SW480 (cell line): ENCODE measurements at regions not wholly inside any gene's neighbourhood (a gene's known extent, or its start where the extent isn't known, plus 50 kb on each side); places are given as distances from the start of the nearest gene placed in this dataset.
"Not testable (repeated sequence)": the region's sequence is repeated elsewhere in the genome, so short reads cannot be mapped to it uniquely, and the experiment has no call there.

Experiments used
- DNase-seq: peaks from one replicate; pipeline ENCODE4 v3.0.0-alpha.2; 2016; ENCODE audit warnings: low spot score

GRCh38 chr1:121519042-121519755, 334.4 kb downstream of the SRGAP2C start:
- no peak for DNase-seq

GRCh38 chr1:121519756-121520286, 335.0 kb downstream of the SRGAP2C start:
- not testable (repeated sequence) for DNase-seq

GRCh38 chr1:121522061-121522759, 337.4 kb downstream of the SRGAP2C start:
- DNase-seq = no peak

GRCh38 chr1:121523112-121523511, 338.3 kb downstream of the SRGAP2C start:
- DNase-seq = not testable (repeated sequence)

DNA sequence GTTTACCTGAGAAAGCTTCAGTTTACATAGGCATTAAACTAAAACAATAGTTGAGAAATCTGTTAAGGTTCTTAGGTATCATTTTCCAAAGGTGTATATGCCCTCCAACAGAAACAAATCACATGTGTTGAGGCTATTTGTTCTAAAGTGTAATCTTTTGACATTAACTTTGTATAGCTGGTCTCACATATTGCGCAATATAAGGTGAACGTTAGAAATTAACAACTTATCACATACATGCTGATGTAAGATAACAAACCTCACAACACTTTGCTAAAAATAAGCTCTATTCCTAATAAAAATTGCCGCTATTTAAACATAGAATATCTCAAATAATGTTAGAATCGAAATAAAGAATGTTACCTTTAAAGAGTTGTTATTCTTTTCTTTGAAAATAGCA, 340.6 kb downstream of the SRGAP2C start:
- DNase-seq = no peak

DNA sequence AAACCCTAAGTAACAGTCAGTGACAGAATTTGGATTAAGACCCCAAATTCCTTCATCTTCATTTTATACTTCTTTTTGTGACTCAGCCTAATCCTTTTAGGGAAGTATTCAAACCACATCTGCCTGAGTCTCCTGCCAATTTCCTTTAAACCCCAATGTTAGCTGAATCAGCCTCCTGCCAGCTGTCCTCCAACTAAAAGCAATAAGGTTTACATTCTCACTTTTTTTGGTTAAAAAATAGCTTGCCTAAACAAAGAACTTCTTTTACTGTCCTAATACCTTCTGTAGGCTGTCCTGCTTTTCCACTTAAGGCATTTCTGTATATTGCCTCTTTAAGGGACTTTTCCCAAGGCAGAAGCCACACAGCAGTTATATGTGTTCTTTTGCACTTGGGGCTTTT, 344.2 kb downstream of the SRGAP2C start:
- not testable (repeated sequence) for DNase-seq

- DNase-seq = not testable (repeated sequence)
These were observed 345.3 kb downstream of the SRGAP2C start for GRCh38 chr1:121530026-121530425.

GRCh38 chr1:121531747-121532146, 347.0 kb downstream of the SRGAP2C start:
- not testable (repeated sequence) for DNase-seq

- not testable (repeated sequence) for DNase-seq
These were observed 353.4 kb downstream of the SRGAP2C start for GRCh38 chr1:121538148-121538547.

GRCh38 chr1:121538943-121539575, 354.3 kb downstream of the SRGAP2C start:
- DNase-seq = no peak

- DNase-seq = not testable (repeated sequence)
These were observed 359.2 kb downstream of the SRGAP2C start for GRCh38 chr1:121543988-121544387.

GRCh38 chr1:121544500-121544899, 359.7 kb downstream of the SRGAP2C start:
- no peak for DNase-seq

DNA sequence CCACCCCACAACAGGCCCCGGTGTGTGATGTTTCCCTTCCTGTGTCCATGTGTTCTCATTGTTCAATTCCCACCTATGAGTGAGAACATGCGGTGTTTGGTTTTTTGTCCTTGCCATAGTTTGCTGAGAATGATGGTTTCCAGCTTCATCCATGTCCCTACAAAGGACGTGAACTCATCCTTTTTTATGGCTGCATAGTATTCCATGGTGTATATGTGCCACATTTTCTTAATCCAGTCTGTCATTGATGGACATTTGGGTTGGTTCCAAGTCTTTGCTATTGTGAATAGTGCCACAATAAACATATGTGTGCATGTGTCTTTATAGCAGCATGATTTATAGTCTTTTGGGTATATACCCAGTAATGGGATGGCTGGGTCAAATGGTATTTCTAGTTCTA, 361.1 kb downstream of the SRGAP2C start:
- not testable (repeated sequence) for DNase-seq

GRCh38 chr1:121546830-121547591, 362.2 kb downstream of the SRGAP2C start:
- no peak for DNase-seq

DNA sequence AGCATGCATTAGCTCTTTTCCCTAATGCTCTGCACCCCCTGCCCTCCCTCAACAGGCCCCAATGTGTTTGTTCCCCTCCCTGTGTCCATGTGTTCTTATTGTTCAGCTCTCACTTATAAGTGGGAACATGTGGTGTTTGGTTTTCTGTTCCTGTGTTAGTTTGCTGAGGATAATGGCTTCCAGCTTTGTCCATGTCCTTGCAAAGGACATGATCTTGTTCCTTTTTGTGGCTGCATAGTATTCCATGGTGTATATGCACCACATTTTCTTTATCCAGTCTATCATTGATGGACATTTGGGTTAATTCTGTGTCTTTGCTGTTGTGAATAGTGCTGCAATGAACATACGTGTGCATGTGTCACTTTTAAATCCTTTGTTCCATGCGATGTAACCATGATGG, 363.0 kb downstream of the SRGAP2C start:
- DNase-seq = not testable (repeated sequence)

GRCh38 chr1:121550817-121551216, 366.0 kb downstream of the SRGAP2C start:
- not testable (repeated sequence) for DNase-seq

DNA sequence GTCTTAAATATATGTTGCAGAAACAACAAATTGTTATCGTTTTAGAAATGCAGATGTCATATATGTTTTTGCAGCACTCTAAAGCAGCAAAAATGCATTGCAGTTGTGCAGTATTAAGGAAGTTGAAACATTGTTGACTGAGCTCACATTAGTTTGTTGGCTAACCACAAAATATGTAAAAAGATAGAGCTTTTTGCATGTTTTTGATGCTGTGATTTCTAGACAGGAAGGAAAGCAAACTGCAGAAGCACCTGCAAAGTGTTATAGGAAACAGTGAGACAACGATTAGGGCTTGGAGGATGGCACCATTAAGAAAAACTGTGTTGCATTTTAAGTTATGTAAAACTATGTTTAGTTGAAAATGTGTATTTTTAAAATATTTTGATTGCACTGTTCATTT, 366.7 kb downstream of the SRGAP2C start:
- DNase-seq = not testable (repeated sequence)

GRCh38 chr1:121556560-121556959, 371.8 kb downstream of the SRGAP2C start:
- not testable (repeated sequence) for DNase-seq

DNA sequence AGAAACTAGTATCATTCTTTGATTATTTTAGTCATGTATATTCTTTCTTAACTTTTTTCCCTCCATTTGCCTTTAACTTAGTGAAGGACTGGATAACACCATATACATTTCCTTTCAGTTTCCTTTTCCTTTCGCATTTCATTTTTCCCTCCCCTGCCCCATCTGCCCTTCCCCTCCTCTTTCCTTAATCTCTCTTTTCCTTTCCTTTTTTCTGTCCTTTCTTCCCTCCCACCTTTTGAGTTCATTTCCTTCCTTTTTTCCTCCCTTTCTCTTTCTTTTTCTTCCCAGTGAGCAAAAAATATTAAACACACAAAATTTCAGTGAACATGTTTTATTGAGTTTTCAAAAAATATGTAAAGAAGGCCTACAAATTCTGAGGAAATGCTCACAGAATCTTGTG, 373.3 kb downstream of the SRGAP2C start:
- not testable (repeated sequence) for DNase-seq

DNA sequence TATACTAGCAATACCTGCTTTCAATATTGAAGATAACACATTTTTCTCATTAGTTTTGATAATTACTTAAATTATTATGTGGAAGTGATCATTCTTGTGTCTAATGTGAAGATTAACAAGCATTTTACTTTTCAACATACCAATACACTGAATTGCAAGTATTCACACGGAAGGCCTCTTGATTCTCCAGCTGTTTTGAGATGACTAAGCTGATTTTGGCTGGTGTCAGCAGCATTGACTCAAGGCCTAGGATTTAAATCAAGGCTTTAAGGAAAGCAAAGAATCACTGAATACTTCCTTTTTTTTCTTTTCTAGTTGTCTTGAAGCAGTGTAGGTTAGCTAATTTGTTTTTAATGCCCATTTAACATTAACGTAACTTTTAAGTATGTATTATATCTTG, 373.7 kb downstream of the SRGAP2C start:
- DNase-seq = no peak

- no peak for DNase-seq
These were observed 381.6 kb downstream of the SRGAP2C start for GRCh38 chr1:121566346-121566745.

- no peak for DNase-seq
These were observed 384.7 kb downstream of the SRGAP2C start for GRCh38 chr1:121569428-121569827.
